Mammary epithelial cell (primary cell): ENCODE measurements at regions not wholly inside any gene's neighbourhood (a gene's known extent, or its start where the extent isn't known, plus 50 kb on each side); places are given as distances from the start of the nearest gene placed in this dataset.

Experiments
- EZH2 ChIP-seq: IDR thresholded peaks from 2 replicates; pipeline ENCODE4 v1.6.1; 2012; ENCODE audit warnings: low read length, inconsistent platforms, borderline replicate concordance
- TF ChIP-seq, protein P1 (sequence below), 2 donors: IDR thresholded peaks in 1 of 2; conservative IDR thresholded peaks in 1 of 2; 2 replicates each; pipeline ENCODE4 v1.5.1; 2011 to 2012; ENCODE audit warnings: inconsistent platforms in 2 of 2, low read length in 2 of 2, mild to moderate bottlenecking in 2 of 2, control low read depth in 1 of 2, low read depth in 1 of 2; ENCODE audit not compliant: insufficient read depth in 1 of 2; ENCODE audit errors: extremely low read depth in 1 of 2

DNA sequence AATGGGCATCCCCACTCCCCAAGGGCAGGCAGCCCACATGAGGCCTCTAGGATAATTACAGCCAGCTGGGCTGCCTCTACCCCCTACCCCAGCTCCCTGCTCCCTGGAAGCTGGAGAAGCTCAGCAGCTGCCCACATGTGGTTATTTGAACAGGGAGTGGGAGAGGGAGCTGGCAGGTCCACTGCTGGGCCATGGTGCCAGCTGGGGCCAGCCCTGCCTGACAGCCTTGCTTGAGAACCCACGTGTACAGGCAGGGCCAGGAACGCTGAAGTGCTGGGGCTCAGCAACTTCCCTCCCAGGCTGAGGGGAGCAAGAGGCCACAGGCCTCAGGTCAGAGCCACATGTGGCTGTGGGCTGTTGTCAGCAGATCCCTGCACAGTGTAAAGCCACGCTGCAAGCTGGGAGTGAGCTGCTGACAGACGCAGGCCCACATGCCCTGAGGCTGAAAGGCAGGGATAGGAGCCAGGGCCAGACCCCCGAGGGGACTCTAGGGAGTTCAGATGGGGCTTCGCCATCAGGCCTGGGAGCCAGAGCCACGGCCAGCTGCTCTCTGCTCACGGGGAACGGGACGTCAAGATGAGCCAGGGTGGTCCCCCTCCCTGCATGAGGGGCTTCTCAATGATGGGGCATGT is 129.0 kb downstream of the SYF2 start:
- TF ChIP-seq, protein P1, sequence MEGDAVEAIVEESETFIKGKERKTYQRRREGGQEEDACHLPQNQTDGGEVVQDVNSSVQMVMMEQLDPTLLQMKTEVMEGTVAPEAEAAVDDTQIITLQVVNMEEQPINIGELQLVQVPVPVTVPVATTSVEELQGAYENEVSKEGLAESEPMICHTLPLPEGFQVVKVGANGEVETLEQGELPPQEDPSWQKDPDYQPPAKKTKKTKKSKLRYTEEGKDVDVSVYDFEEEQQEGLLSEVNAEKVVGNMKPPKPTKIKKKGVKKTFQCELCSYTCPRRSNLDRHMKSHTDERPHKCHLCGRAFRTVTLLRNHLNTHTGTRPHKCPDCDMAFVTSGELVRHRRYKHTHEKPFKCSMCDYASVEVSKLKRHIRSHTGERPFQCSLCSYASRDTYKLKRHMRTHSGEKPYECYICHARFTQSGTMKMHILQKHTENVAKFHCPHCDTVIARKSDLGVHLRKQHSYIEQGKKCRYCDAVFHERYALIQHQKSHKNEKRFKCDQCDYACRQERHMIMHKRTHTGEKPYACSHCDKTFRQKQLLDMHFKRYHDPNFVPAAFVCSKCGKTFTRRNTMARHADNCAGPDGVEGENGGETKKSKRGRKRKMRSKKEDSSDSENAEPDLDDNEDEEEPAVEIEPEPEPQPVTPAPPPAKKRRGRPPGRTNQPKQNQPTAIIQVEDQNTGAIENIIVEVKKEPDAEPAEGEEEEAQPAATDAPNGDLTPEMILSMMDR (conservative IDR thresholded peaks at IDR 0.05 in 1 of 2, IDR thresholded peaks at IDR 0.05 in 1 of 2; ENCODE audit: extremely low read depth in 1 of 2, insufficient read depth in 1 of 2, low read depth in 1 of 2, low read length in 2 of 2) = no peak
- TF ChIP-seq EZH2 = no peak
